HEK293T (cell line): ENCODE measurements at regions not wholly inside any gene's neighbourhood (a gene's known extent, or its start where the extent isn't known, plus 50 kb on each side); places are given as distances from the start of the nearest gene placed in this dataset.

Experiments used
- CTCF ChIA-PET: fragments of 350-600 bp; formaldehyde crosslinking; extraction: SDS; loops from one replicate; lab custom pipeline; 2021; ENCODE audit warnings: antibody characterized with exemption, inconsistent platforms; lab: Yijun Ruan, JAX
- POLR2A ChIA-PET: fragments of 350-600 bp; formaldehyde crosslinking; extraction: SDS; loops from one replicate; lab custom pipeline; 2020; ENCODE audit warnings: antibody characterized with exemption, inconsistent platforms; lab: Yijun Ruan, JAX
- DNase-seq: peaks from one replicate; pipeline ENCODE4 v3.0.0; 2012; ENCODE audit warnings: mixed read lengths; ENCODE audit errors: extremely low spot score
- ARNT ChIP-seq: fragments of 450-650 bp; IDR thresholded peaks from 2 replicates; pipeline ENCODE4 v1.6.1; 2017; ENCODE audit warnings: mild to moderate bottlenecking
- BHLHE40 ChIP-seq: fragments of 450-650 bp; IDR thresholded peaks from 2 replicates; pipeline ENCODE4 v1.6.1; 2016; ENCODE audit warnings: mild to moderate bottlenecking, moderate library complexity, borderline replicate concordance
- CTBP1 ChIP-seq: fragments of 450-650 bp; IDR thresholded peaks from 2 replicates; pipeline ENCODE4 v1.6.1; 2016; ENCODE audit warnings: borderline replicate concordance
- ELF4 ChIP-seq: fragments of 450-650 bp; IDR thresholded peaks from 2 replicates; pipeline ENCODE4 v1.6.1; 2017; ENCODE audit warnings: antibody characterized with exemption
- FOXA1 ChIP-seq: fragments of 450-650 bp; IDR thresholded peaks from 2 replicates; pipeline ENCODE4 v1.6.1; 2016; ENCODE audit warnings: mild to moderate bottlenecking
- FOXK2 ChIP-seq: fragments of 450-650 bp; IDR thresholded peaks from 2 replicates; pipeline ENCODE4 v1.6.1; 2016; ENCODE audit warnings: mild to moderate bottlenecking
- FOXM1 ChIP-seq: fragments of 450-650 bp; IDR thresholded peaks from 2 replicates; pipeline ENCODE4 v1.6.1; 2017; ENCODE audit warnings: mild to moderate bottlenecking, borderline replicate concordance
- HDGF ChIP-seq: fragments of 450-650 bp; IDR thresholded peaks from 2 replicates; pipeline ENCODE4 v1.6.1; 2017; ENCODE audit warnings: antibody characterized with exemption, borderline replicate concordance
- L3MBTL2 ChIP-seq: fragments of 450-650 bp; conservative IDR thresholded peaks from 2 replicates; pipeline ENCODE4 v1.6.1; 2016; ENCODE audit warnings: mild to moderate bottlenecking
- LEF1 ChIP-seq: fragments of 450-650 bp; IDR thresholded peaks from 2 replicates; pipeline ENCODE4 v1.6.1; 2017; ENCODE audit warnings: mild to moderate bottlenecking, borderline replicate concordance
- NFRKB ChIP-seq: fragments of 450-650 bp; IDR thresholded peaks from 2 replicates; pipeline ENCODE4 v1.6.1; 2016; ENCODE audit warnings: mild to moderate bottlenecking, moderate library complexity
- PKNOX1 ChIP-seq: fragments of 450-650 bp; IDR thresholded peaks from 2 replicates; pipeline ENCODE4 v1.6.1; 2016
- SP1 ChIP-seq: fragments of 450-650 bp; IDR thresholded peaks from 2 replicates; pipeline ENCODE4 v1.6.1; 2017
- SUZ12 ChIP-seq: fragments of 450-650 bp; IDR thresholded peaks from 2 replicates; pipeline ENCODE4 v1.6.1; 2016; ENCODE audit warnings: mild to moderate bottlenecking
- TARDBP ChIP-seq: fragments of 450-650 bp; IDR thresholded peaks from 2 replicates; pipeline ENCODE4 v1.6.1; 2016
- ZNF384 ChIP-seq: fragments of 450-650 bp; IDR thresholded peaks from 2 replicates; pipeline ENCODE4 v1.6.1; 2016

DNA sequence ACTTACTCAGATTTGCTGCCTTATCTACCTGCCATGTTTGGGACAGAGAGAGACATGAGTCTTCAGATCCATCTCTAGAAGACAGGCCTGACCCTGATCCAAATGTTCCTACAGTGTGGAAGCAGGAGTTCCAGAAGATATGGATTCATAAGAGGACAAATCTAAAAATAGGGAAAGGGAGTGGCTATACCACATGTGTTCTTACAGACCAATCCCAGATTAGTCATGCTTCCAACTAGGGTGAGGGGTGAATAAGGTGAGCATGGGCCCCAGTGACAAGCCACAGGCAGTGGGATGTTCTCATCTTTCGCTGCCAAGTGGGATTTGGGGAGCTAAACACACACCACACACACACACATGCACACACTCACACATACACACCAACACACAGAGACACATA is 670.7 kb upstream of the CITED2 start:
- ChIA-PET CTCF (no interaction called here), POLR2A (no interaction called here)
- no peak for DNase-seq
- TF ChIP-seq FOXM1: no peak
- no peak for TF ChIP-seq NFRKB
- no peak for TF ChIP-seq SUZ12
- TF ChIP-seq L3MBTL2: no peak
- no peak for TF ChIP-seq ARNT
- TF ChIP-seq FOXK2: no peak
- no peak for TF ChIP-seq CTBP1
- TF ChIP-seq BHLHE40: no peak
- TF ChIP-seq FOXA1: no peak
- TF ChIP-seq ELF4: no peak

- CTCF ChIA-PET: no interaction called here
- POLR2A ChIA-PET: no interaction called here
- no peak for DNase-seq
- TF ChIP-seq ELF4 (no peak), HDGF (no peak), L3MBTL2 (no peak), FOXK2 (no peak), FOXM1 (no peak), LEF1 (no peak), ZNF384 (no peak)
Observed at GRCh38 chr6:140044626-140045025, 670.2 kb upstream of the CITED2 start.

- no peak for DNase-seq
- ChIA-PET CTCF (no interaction called here), POLR2A (no interaction called here)
- TF ChIP-seq TARDBP: no peak
- TF ChIP-seq PKNOX1: no peak
- TF ChIP-seq ARNT: no peak
- TF ChIP-seq ELF4: no peak
Observed at GRCh38 chr6:140043762-140044378, 669.4 kb upstream of the CITED2 start.

DNA sequence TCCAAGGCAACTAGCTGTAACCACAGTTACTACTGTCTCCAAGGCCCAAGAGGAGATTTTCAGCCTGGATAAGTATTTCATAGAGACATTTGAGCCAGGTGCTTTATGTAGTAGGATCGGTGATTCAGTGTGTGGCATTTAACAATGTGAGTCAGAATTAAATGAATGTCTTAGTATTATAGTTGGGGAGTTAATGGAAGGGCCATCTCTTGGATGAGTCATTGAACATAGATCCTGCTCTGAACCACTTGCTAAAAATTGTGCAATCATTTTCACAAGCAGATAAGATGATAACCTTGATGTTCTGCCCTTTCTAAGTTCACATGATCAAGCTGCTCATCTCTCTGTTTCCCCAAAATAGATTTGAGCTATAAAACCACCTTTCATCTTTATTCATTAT is 668.9 kb upstream of the CITED2 start:
- ChIA-PET POLR2A (no interaction called here), CTCF (no interaction called here)
- no peak for DNase-seq
- TF ChIP-seq L3MBTL2: no peak
- no peak for TF ChIP-seq TARDBP
- no peak for TF ChIP-seq FOXM1
- no peak for TF ChIP-seq PKNOX1
- no peak for TF ChIP-seq BHLHE40
- TF ChIP-seq SUZ12: no peak
- no peak for TF ChIP-seq SP1
- no peak for TF ChIP-seq ARNT
- TF ChIP-seq ELF4: no peak
- no peak for TF ChIP-seq FOXK2
- TF ChIP-seq LEF1: no peak
- no peak for TF ChIP-seq FOXA1

- DNase-seq: no peak
- POLR2A ChIA-PET: no interaction called here
- TF ChIP-seq SP1 (no peak), ZNF384 (no peak)
- CTCF ChIA-PET: interaction anchor here (0.5 to 0.9 kb wide), 3 partner anchors 11 to 99 kb away, joined by 3 read pairs; no protein-coding TSS in a partner anchor
Observed at GRCh38 chr6:140041571-140042332, 667.3 kb upstream of the CITED2 start.

GRCh38 chr6:140041056-140041455 is 666.6 kb upstream of the CITED2 start:
- TF ChIP-seq HDGF (no peak), LEF1 (no peak), NFRKB (no peak), CTBP1 (no peak), SP1 (no peak), FOXA1 (no peak), ZNF384 (no peak), BHLHE40 (no peak), L3MBTL2 (no peak), FOXK2 (no peak), PKNOX1 (no peak), ARNT (no peak), TARDBP (no peak), SUZ12 (no peak)
- DNase-seq: no peak
- ChIA-PET POLR2A (no interaction called here), CTCF (no interaction called here)
